Stimulated activated CD8-positive, alpha-beta memory T cell treated with anti-CD3 and anti-CD28 coated beads, Interleukin-15, amount 100 ng/mL, for 48 hours (primary cell): ENCODE measurements at regions not wholly inside any gene's neighbourhood (a gene's known extent, or its start where the extent isn't known, plus 50 kb on each side); places are given as distances from the start of the nearest gene placed in this dataset.

Source experiments
- DNase-seq, 2 donors: peaks; one replicate each; pipeline ENCODE4 v3.0.0-alpha.2; 2020; ENCODE audit warnings: low read depth in 2 of 2

DNA sequence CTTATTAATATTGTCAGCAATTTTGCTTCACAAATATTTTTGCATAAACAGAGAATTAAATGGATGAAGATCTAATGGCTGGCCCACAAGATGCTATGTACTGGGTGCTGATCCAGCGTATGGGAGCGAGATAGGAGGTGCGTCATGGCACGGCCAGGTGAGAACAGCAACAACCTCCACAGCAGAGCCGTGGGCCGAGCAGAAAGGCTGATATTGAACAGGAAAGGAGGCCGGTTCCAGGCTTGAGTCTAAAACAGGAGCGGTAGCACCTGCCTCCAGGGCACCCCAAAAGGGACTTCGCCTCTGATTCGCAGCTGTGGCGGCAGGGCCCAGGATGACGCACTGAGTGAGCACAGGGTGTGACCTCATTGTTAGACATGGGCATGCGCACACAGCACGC, 1502.1 kb downstream of the TBC1D22A start:
- DNase-seq: no peak

DNA sequence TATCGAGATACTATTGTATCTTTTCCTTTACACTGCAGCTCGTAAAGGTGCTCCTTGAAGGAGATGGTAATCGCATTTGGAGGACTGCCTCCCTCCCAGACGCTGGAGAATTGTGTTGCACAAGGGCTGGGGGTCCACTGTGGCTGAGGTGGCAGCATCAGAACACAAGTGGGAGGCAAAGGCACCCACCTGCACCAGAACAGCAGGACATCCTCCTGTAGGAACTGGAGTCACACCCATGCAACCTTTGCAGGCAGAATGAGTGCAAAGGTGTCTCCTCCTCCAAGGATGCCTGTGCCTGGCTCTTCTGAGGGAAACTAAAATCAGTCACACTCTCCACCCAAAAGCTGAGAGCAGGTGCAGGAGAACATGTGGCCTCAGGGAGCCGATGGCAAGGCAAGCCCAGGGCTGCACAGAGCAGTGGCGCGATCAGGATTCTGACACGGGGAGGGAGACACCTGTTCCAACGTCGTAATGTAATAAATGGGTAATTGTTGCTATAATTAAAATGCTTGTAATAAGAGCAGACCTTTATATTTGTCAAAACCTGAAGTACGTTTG, 1501.4 kb downstream of the TBC1D22A start:
- no peak for DNase-seq

DNA sequence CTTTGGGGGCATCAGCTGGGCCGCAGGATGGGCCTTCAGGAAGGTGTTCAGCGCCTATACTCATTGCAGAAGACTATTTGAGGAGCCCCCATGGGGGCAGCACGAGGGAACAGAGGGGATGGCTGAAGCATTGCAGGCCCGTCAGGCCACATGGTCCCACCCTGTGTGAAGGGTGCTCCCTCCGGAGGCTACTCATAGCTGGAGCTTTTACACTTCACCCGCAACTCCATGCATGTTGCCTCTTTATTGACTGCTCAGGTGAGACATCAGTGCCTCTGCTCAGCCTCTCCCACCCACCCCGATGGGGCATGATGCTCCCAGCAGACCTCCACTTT, 1500.9 kb downstream of the TBC1D22A start:
- no peak for DNase-seq

DNA sequence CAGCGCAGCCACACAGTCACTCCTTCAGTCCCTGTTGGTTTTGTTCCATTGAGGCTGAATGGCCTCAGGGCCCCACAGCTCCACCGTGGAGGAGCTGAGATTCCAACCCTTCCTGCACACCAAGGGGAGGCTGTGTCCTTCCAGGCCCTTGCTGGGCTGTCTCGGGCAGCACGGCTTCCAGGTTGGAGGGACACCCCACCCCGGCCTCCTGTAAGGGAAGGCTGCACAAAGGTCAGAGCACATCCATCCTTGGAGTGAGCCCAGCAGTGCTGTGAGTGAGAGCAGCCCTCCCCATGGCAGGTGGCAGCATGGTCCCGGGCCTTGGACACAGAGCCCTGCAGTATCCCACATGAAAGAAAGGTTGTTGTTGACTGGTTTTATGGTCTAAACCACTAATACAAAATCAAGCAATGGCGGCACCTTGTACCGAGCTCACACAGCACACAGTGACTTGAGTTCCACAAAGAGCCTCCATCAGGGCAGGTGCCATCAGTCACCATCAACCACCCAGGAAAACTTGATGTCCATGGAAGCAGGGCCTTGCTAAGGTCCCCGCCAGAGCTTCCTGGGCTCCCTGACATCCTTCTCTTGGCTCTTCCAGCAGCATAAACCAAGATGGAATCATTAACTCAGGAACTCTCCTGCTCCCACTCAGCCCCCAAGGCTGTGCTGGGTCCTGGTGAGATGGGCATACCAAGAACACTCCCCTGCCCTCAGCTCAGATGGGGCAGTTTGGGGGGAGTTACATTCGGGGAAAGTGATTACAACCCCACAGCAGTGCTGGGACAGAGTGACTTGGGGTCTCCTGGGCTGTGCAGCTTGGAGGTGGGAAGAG, 1500.4 kb downstream of the TBC1D22A start:
- no peak for DNase-seq

DNA sequence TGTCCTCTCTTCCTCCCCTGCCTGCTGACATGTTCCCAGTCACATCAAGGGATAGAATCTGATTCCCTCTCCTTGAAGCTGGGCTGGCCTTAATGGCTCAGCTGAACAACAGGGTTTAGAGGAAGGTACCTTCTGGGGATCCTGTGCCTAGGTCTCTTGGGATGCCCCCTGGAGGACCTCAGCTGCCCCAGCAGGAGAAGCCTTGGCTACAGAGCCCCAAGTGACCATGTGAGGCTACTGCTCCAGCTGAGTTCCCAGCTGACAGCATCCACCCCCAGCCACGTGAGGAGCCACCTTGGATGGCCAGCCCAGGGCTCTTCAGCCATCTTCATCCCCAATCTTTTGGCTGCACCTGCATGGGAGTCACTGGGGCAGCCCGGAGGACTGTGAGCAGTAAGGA, 1499.3 kb downstream of the TBC1D22A start:
- DNase-seq: no peak

DNA sequence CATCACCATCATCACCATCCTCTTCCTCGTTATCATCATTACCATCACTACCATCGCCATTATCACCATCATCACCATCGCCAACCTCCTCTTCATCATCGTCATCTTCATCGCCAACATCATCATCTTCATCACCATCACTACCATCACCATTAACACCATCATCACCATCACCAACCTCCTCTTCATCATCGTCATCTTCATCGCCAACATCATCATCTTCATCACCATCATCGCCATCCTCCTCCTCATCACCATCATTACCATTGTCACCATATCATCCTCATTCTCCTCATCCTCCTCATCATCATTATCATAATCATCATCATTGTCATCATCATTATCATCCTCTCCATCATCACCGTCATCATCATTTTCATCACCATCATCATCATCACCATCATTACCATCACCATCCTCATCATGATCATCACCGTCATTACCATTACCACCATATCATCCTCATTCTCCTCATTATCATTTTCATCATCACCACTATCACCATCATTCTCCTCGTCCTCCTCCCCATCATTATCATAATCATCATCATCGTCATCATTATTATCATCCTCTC, 1498.7 kb downstream of the TBC1D22A start:
- DNase-seq: no peak

DNA sequence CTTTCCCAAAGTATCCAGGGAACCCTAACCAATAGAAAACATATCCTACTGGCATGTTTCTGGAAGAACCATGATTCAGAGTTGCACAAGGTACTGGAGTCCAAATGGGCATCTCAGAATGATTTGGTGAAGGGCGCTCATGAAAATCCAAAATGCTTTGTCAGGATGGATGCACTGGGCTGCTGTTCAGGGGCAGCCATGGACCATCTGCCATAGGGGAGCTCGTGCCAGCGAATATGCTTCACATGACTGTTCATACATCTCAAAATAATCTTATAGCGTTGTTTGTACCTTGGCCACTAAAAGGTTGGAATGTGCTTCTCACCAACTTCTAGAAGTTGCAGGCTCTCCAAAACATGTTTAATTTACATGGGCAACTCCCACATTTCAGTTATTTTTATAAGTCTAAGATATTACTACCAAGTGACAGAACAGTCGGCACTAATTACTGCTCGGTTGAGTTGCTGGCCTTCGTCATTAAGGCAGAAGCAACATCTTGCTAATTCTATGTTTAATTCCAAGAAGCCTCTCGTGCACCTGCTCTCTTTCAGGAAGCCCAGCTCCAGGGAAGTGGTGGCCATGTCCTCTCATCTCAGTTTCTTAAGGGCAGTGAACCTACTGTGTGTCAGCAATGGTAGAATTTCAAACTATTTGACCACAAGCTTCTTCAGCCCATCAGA, 1497.7 kb downstream of the TBC1D22A start:
- DNase-seq: no peak

DNA sequence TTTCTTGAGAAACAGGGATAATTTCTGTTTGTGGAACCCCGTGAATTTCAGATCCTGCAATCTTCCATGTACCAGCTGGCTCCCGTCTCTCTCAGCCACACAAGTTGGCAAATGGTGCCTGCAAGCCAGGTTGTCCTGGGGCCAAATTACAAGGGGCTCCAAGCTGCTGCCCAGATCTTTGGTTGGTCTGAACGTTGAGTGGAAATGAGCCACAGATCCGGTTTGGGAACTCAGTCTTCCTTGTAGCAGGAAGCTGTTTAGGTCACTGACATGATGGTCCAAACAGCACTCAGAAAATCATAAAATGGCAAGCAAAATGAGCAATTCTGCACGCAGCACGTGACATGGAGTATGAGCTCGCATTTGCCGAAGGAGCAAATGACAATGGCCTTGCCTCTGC, 1496.4 kb downstream of the TBC1D22A start:
- DNase-seq: no peak

DNA sequence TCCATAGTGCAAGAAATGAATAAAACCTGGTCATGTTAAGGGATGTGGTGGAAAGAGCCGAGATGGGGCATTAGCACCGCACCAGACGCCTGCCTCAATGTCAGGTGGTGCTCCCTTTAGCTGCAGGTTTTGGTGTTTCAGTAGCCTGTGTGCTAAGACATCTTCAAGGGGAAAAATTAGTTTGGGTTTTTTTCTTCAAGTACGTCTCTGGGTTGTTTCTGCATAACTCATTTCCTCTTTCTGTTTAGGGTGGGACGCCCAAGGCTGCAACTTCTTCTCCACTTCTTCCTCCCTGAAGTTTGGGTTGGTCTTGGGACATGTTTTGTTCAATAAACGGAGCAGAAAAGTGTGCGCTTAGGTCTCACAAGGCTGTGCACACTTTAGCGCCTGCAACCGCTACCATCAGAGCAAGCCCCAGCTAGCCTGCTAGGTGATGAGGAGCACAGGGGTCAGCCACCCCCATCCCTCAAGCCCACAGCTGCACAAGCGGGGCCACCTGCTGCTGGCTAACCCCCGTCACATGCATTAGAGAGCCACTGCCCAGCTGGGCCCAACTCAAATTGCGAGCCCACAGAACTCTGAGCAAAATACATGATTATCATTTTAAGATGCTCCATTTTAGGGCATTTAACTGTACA, 1495.7 kb downstream of the TBC1D22A start:
- DNase-seq: no peak

DNA sequence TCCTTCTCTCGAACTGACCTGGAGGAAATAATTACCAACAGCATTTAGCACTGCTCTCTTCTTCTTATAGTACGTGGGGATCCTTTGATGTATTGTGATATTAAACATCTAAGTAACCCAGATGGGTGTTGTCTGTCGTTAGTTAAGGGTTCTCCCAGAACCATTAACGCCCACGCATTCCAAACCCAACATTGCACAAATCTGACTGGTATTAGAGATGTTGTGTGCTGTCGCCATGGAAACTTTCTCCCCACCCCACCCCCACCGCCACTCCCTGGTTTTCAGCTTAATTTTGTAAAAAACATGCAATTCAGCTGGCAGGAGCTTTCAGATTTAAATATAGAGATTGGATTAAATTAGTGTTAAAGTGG, 1495.2 kb downstream of the TBC1D22A start:
- DNase-seq: no peak

DNA sequence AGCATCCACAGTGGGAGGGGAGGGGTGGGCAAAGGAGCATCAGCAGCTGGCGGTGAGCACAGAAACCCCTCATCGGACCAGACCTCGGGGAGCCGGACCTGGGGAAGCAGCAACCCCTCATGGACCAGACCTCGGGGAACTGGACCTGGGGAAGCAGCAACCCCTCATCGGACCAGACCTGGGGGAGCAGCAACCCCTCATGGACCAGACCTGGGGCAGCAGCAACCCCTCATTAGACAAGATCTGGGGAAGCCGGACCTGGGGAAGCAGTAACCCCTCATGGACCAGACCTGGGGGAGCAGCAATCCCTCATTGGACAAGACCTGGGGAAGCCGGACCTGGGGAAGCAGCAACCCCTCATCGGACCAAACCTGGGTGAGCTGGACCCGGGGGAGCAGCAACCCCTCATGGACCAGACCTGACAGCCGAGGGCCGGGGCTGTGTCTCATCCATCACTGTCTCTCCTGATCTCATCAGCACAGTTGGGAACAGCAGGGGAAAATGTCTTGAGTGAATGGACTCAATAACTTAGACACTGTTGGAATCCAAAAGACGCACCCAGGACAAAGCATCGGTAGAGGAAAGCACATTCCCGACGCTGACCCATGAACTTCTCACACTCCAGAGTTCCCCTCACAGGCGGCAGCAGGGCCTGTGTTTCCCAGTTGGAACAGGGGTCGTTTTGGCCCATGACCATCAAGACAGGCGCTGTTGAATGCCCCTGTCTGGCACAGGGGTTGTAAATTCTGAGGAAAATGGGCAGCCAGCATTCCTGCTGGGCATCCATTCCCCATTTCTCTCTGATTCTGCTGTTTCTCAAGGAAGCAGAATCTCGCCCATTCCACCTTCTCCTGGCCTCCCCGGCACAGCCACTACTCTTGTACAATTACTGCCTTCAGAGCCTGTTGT, 1494.6 kb downstream of the TBC1D22A start:
- DNase-seq: no peak

DNA sequence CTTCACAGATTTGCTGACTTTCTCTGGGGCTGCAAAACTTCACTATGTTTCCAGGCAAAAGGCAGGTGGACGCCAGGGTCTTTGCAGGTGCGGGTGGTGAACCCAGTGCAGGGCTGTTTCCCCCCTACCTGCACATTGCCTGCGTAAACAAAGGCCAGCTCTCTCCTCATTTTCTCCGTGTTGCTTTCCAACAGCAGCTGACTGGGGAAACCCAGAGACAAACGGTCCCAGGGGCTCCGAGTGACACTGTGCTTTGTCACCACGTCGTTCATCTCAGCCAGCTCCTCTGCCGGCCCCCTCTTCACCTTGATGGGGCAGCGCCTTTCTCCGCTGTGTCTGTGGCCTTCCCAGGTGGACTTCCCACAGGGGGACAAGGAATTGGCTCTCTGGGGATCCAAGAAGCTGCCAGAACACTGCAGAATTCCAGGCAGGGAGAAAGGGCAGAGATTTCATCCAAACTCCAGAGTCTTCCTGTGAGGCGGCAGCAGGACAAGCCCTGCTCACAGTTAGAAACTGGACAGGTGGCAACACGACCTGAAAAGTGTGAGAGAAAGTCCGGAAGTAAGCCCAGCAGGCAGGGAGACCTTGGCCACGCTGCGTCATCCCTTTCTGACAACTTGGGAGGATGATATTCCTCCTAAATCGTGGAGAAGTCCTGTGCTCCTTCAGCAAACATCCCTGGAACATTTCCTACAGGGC, 1493.7 kb downstream of the TBC1D22A start:
- DNase-seq: no peak

DNA sequence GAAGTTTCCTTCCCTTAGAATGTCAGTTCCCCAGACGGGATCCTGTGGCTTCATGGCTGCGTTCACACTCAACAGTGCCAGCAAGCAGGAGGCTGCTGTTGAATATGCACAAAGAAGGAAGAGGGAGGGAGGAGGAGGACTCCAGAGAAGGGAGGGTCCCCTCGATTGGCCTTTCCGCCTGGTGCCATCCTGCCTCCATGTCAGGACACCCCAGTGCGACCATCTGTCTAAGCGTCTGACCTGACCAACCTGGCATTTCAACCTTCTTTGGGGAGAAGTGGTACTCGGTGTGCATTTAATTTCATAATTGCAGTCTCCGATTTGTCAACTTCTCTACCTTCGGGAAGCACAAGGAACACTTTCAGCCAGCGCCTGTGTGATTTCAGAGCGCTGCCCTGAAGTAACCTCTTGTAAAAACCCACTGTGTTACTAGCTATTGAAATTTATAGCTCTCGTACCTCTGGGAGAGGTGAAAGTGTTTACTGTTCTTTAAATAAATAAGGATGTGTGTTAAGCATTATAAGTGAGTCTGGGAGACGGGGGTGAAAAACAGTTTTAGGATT, 1491.9 kb downstream of the TBC1D22A start:
- DNase-seq: no peak

DNA sequence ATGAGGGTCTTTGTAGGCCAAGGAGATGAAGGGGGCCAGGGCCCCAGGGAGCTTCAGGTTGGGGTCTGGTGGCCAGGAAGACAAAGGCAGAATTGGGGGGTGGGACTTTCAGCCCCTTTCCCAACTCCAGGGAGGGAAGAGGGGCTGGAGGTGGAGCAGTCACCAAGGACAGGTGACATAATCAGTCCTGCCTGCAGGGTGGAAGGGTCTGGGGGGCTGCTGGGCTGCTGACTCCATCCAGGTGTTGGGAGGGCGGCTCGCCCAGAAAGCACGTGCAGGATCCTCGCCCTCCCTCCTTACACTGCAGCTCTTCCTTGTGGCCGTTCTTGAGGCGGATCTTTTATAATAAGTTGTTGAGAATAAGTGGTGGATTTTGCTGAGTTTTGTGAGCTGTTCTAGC, 1491.1 kb downstream of the TBC1D22A start:
- DNase-seq: no peak

DNA sequence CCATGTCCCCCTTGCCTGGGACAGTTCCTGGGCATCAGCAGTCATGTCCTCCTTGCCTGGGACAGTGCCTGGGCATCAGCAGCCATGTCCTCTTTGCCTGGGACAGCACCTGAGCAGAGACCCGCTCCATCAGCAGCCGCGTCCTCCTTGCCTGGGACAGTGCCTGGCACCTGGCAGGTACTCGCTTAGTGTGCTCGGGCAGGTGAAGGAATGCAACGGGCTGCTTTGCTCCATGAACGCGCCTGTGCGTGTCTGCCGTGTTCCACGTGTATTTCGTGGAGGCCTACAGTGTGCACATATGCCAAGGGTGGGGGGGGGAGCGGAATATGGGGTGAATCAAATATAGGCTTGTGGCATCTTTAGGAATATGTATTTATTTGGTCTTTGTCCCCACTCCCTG, 1490.7 kb downstream of the TBC1D22A start:
- no peak for DNase-seq

DNA sequence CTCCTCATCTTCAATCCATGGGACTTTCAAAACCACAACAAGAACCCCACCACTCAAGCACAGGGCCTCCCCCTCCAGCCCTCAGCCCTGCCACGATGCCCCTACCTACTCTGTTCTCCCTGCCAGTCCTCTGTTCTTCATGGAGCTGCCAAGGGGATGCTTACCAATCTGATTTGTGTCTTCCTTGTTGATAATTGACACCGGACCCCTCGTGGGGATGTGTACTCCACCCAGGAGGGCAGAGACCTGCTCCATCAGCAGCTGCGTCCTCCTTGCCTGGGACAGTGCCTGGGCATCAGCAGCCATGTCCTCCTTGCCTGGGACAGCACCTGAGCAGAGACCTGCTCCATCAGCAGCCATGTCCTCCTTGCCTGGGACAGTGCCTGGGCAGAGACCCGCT, 1489.2 kb downstream of the TBC1D22A start:
- DNase-seq: no peak

DNA sequence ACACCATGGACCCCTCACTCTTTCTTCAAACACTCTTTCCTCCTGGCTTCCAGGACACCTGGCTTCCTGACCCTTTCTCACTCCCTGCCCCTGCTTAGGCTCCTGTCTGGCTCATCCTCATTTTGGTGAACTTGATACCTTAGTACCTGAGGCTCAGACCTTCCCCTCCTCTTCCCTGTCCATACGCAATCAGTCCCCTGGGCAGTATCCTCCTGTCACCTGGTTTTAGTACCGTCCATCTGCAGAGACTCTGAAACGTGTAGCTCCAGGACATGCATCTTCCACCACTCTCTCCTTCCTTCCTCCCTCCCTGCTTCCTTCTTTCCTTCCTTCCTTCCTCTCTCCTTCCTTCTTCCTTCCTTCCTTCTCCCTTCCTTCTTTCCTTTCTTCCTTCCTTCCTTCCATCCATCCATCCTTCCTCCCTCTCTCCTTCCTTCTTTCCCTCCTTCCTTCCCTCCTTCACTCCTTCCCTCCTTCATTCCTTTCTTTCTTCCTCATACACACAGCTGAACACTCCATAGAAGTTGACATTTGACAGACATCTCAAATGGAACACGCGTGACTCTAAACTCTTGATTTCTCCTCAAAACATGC, 1488.6 kb downstream of the TBC1D22A start:
- DNase-seq: no peak

DNA sequence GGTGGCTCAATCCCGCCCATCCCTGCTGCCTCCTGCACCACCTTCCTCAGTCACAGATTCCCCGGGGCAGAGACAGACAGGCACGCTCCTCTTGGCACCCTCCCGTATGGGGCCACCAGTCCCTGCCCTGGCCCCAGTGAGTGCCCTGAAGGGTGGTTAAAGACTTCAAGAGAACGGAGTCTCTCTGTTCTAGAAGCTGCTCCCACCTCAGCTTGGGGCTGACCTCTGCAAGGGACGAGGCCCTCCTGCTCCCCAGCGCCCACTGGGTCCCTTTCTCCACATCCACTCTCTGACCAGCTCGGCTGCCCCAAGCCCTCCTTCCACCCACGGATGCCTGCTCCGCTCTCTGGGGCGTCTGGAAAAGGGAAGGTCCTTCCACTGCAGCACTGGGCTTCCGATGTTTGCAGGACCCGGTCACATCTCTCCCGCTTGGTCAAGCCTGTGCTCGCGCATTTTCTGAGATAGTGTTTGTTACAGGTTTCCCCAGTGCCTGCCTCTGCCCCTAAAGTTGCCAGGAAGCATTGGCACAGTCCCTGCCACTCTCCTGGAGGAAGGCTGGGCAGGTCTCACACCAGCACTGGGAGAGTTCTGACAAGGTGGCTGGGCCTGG, 1487.9 kb downstream of the TBC1D22A start:
- no peak for DNase-seq

DNA sequence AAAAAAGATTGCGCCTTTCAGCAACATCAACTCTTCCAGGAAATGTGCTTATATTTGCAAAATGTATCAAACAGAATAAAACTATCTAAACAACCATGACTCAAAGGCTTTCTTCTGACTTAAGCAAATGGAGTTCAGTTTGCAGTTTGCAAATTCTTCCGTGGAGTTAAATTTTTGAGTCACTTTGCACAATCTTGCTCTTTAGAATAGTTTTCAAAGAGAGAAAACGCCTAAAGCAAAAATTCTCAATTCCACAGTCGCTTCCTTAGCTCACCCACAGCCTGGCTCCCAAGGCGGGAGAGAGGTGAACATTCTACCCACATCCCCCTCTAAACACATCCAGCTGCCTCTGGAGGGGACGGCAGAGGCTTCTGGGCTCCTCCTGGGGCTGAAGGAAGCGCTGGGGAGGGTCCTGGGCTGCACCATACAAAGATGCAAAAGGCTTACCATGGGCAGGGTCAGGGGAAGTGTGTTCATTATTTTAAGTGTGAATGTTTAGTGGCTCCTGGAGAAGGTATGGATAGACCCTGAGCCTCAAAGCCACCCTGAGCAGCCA, 1487.3 kb downstream of the TBC1D22A start:
- DNase-seq: no peak
